Jurkat, Clone E6-1 (cell line): ENCODE measurements at regions not wholly inside any gene's neighbourhood (a gene's known extent, or its start where the extent isn't known, plus 50 kb on each side); places are given as distances from the start of the nearest gene placed in this dataset.

Source experiments
- DNase-seq: peaks from one replicate; pipeline ENCODE4 v3.0.0-alpha.2; 2011; ENCODE audit warnings: low read depth, low spot score
- H3K4me3 ChIP-seq: 2 replicates; pipeline ENCODE4 v1.5.1; 2011; ENCODE audit warnings: mild to moderate bottlenecking, low read length, control low read depth, moderate library complexity

DNA sequence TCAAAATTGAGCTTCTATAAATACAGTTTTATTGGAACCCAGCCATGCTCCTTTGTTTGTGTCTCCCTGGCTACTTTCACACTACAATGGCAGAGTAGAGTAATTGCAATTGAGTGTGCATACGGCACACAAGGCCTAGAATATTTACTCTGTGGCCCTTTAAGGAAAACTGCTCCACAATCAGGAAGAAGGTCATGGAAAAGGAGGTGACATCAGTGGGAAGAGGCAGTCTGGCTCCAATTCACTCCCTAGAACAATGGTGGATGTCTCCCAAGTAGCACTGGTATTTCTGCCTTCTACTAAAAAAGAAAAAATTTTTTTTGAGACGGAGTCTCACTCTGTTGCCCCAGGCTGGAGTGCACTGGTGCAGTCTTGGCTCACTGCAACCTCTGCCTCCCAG is 51.3 kb downstream of the KRTAP19-8 start:
- DNase-seq, result no peak
- no peak overlapping the region for H3K4me3 ChIP-seq

GRCh38 chr21:30984889-30985288 is 53.4 kb downstream of the KRTAP19-8 start:
- DNase-seq, result no peak
- H3K4me3 ChIP-seq, result no peak overlapping the region

DNA sequence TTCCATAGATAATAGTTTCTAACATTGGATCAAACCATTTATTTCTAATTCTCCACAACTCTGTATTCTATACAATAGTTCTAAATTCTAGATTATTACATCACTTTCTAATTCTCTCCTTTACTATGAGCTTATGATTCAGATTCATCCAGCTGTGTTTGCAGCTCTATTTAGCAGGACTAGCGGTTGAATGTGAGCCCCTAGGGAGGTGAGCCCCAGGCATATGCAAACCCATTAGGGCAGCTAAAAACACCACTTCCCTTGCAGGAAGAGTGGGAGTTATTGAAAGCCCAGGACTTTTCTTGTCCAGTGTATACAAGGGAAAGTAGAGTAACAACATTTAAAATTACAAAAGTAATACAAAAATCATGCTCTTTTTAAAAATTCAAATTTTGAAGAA is 56.9 kb downstream of the KRTAP19-8 start:
- no peak overlapping the region for H3K4me3 ChIP-seq
- no peak for DNase-seq

- no peak overlapping the region for H3K4me3 ChIP-seq
- DNase-seq, result peak; percentile 12
These were observed 59.2 kb downstream of the KRTAP19-8 start for GRCh38 chr21:30979054-30979453.

- H3K4me3 ChIP-seq, result no peak overlapping the region
- DNase-seq, result no peak
These were observed 74.0 kb downstream of the KRTAP19-8 start for GRCh38 chr21:30964283-30964682.

- no peak for DNase-seq
- H3K4me3 ChIP-seq, result no peak overlapping the region
These were observed 74.8 kb downstream of the KRTAP19-8 start for GRCh38 chr21:30963502-30963901.

GRCh38 chr21:30962013-30962412 is 76.3 kb downstream of the KRTAP19-8 start:
- H3K4me3 ChIP-seq, result no peak overlapping the region

DNA sequence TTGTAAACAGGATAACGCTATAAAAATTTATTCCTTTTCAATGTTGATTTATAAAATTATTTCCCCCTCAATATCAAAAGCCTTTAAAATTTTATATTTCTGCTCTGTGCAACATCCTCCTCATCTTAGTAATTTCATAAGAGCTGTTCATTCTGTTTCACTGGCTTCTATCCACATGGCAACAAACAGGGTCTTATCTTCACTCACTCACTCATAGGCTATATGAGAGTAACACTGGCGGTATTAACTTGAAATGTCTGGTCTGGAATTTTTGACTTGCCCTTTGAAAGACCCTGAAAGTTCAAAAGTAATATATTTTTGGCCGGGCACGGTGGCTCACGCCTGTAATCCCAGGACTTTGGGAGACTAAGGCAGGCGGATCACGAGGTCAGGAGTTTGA is 77.4 kb upstream of the KRTAP11-1 start:
- no peak for DNase-seq
- H3K4me3 ChIP-seq, result no peak overlapping the region

More at GRCh38 chr21:30962013-30962412, 76.3 kb downstream of the KRTAP19-8 start:
- DNase-seq, result peak; percentile 5

GRCh38 chr21:30957010-30957409 is 75.6 kb upstream of the KRTAP11-1 start:
- H3K4me3 ChIP-seq, result no peak overlapping the region

DNA sequence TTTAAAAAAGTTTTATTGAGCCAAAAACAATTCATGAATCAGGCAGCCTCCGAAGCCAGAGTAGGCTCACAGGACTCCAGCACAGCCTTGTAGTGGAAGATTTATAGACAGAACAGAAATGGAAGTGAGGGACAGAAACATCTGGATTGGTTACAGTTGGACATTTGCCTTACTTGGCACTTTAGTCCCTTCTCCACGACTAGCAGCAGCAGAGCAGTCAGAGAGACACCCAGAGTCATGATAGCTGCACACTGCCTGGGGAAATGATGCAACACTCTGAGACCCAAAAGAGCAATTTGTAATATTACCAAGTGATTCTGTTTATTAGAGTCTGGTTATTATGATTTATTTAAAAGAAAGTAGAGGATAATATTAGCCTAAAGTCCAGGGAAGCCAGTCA is 72.2 kb upstream of the KRTAP11-1 start:
- no peak for DNase-seq
- no peak overlapping the region for H3K4me3 ChIP-seq

More at GRCh38 chr21:30957010-30957409, 75.6 kb upstream of the KRTAP11-1 start:
- no peak for DNase-seq

GRCh38 chr21:30947141-30947540 is 65.8 kb upstream of the KRTAP11-1 start:
- no peak for DNase-seq

DNA sequence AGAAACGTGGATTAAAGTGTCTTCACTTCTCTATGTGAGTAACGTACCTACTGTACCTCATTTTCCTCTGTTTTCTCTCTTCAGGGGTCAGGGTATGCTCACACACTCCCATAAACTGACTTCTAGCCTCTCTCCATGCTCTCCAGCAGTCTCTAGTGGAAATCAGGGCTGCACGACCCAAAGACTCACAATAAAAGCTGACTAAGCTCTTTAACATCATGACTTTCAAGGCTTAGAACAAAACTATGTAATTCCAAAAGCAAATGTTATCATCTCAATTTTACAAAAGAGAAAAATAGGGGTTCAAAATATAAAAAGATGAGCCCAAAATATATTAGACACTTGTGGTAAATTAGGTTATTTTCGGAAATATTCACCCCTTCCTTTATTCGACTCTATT is 62.5 kb upstream of the KRTAP11-1 start:
- H3K4me3 ChIP-seq, result no peak overlapping the region
- no peak for DNase-seq

More at GRCh38 chr21:30947141-30947540, 65.8 kb upstream of the KRTAP11-1 start:
- no peak overlapping the region for H3K4me3 ChIP-seq

GRCh38 chr21:30943243-30943642 is 61.9 kb upstream of the KRTAP11-1 start:
- no peak overlapping the region for H3K4me3 ChIP-seq

DNA sequence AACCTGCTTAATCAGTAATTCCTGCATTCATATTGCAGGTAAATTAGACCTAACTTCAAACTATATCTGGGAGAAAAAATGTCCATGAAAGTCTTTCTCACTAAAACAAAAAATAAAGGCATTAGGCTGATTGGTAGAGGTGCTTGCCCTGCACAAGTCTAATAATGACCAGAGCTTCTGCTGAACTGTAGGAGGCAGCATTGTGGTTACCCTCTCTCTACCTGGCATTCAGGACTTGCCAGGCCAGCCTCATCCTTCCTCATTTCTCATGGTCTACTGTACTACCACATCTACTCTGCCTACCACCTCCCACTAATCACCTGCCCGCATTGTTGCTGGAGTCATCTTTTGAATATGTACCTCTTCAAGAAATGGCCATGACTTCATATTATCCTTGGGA is 60.8 kb upstream of the KRTAP11-1 start:
- H3K4me3 ChIP-seq, result no peak overlapping the region
- no peak for DNase-seq

More at GRCh38 chr21:30943243-30943642, 61.9 kb upstream of the KRTAP11-1 start:
- DNase-seq, result no peak

GRCh38 chr21:30936207-30936606 is 54.8 kb upstream of the KRTAP11-1 start:
- H3K4me3 ChIP-seq, result no peak overlapping the region
- no peak for DNase-seq

GRCh38 chr21:30935889-30936168 is 54.4 kb upstream of the KRTAP11-1 start:
- no peak overlapping the region for H3K4me3 ChIP-seq

DNA sequence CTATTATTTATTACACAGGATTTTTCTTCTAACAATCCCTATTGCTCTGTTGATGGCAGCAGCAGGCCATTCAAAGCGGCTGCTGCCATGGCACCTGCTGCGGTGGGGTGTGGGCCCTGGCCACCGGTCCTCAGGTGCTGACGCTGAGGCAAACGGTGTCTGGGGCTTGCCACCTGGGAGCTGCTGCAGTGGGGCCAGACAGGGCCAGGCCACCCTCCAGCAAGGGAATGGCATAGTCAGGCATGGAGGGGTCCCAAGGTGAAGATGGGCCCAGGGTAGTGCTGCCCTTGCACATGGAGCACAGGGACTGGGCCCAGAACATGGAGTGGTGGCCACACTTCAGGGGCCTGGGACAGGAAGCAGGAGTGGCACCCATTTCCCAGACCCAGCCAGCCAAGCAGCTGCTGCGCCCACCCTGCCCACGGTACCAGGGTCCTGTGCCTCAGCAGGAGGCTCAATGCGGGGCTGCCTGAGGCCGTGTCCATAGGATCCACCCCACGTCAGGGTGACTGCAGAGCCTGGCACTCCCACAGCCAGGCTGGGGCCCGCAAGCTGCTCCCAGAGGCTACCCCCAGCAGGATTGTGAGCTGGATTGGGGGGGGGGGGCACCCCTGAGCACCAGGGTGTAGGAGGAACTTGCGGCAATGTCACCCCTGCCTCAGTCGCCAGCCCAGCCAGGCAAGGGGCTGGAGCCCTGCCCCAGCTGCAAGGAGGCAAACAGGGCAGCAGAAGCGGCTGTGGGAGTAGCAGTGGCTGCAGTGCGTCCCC is 53.9 kb upstream of the KRTAP11-1 start:
- no peak overlapping the region for H3K4me3 ChIP-seq
- no peak for DNase-seq

More at GRCh38 chr21:30935889-30936168, 54.4 kb upstream of the KRTAP11-1 start:
- no peak for DNase-seq

DNA sequence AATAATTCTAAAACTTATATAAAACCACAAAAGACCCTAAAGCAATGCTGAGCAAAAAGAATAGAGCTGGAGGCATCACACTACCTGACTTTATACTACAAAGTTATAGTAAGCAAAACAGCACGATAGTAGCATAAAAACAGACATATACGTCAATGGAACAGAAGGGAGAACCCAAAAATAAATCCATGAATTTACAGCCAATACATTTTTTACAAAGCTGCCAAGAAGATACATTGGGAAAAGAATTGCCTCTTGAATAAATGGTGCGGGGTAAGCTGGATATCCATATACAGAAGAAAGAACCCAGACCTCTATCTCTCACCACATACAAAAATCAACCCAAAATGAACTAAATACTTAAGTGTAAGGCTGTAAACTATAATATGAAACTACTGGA is 51.3 kb upstream of the KRTAP11-1 start:
- no peak overlapping the region for H3K4me3 ChIP-seq
- no peak for DNase-seq
